ENCODE measurements at regions not wholly inside any gene's neighbourhood (a gene's known extent, or its start where the extent isn't known, plus 50 kb on each side); places are given as distances from the start of the nearest gene placed in this dataset.

DNA sequence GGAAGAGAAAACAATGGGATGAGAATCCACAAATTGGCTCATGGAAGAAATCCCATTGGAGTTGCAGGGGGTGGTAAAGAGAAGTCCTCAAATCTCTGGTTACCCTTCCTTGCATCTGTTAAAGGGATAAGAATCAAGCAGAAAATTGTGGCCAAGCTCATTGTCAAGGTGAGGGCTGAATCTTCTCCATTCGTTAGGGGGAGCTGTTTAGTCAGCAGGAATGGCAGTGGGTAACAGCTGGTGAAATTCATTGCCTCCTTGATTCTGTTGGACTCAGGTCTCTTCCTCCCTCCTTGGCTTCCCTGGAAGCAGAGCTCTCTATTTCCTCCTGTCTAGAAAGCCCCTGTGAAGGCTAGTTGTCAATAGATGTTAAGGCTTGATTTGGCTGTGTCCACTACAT lies 343.1 kb upstream of the SEMA6D start:
- Histone ChIP-seq H2BK5ac (ENCODE audit: low read depth, low read length) (no peak overlapping the region), H2BK12ac (ENCODE audit: low read depth, low read length) (no peak overlapping the region), H3K36me3 (ENCODE audit: control insufficient read depth in 2 of 4, insufficient read depth in 4 of 4, low read length in 3 of 4) (no peaks in the 10 kb centered on the region), H3K9ac (replicated peaks in 1 of 4; ENCODE audit: extremely low read depth in 1 of 4, low read depth in 3 of 4, low read length in 3 of 4) (no peak overlapping the region), H3K79me1 (ENCODE audit: low read depth, low read length) (no peaks in the 10 kb centered on the region), H3K14ac (ENCODE audit: insufficient read length) (no peak overlapping the region), H3K79me2 (ENCODE audit: control insufficient read depth in 1 of 2, insufficient read depth in 2 of 2, low read length in 2 of 2) (no peaks in the 10 kb centered on the region), H3K4ac (replicated peaks; ENCODE audit: insufficient read length, low read depth, low read length) (no peak overlapping the region), H3K4me2 (ENCODE audit: insufficient read depth in 1 of 2, low read depth in 2 of 2, low read length in 2 of 2) (no peak overlapping the region), H2AK5ac (ENCODE audit: low read depth, low read length) (no peak overlapping the region), H4K8ac (ENCODE audit: extremely low read depth, insufficient read depth, low read length) (no peak overlapping the region), H3K9me3 (ENCODE audit: insufficient read depth in 2 of 2, low read depth in 1 of 2, low read length in 1 of 2) (no peaks in the 10 kb centered on the region), H2BK120ac (replicated peaks; ENCODE audit: low read depth, low read length) (no peak overlapping the region), H3K23me2 (ENCODE audit: low read depth, low read length) (no peaks in the 10 kb centered on the region), H4K20me1 (replicated peaks in 1 of 2; ENCODE audit: control insufficient read depth in 1 of 2, insufficient read depth in 2 of 2, low read length in 2 of 2) (no peaks in the 10 kb centered on the region), H2AFZ (ENCODE audit: low read length) (no peak overlapping the region), H3K27me3 (replicated peaks in 1 of 4; ENCODE audit: control insufficient read depth in 3 of 4, extremely low read depth in 1 of 4, insufficient read depth in 3 of 4, low read length in 3 of 4) (no peaks in the 10 kb centered on the region), H3K4me1 (replicated peaks in 1 of 4; ENCODE audit: control insufficient read depth in 3 of 4, insufficient read depth in 4 of 4, low read length in 3 of 4) (no peaks in the 10 kb centered on the region), H4K5ac (ENCODE audit: insufficient read length, low read depth, low read length) (no peak overlapping the region), H2BK20ac (ENCODE audit: low read length) (no peak overlapping the region), H3K18ac (ENCODE audit: extremely low read depth, low read length) (no peak overlapping the region), H4K91ac (replicated peaks; ENCODE audit: insufficient read length, low read length) (no peak overlapping the region), H2BK15ac (ENCODE audit: low read length) (no peak overlapping the region), H3K56ac (replicated peaks; ENCODE audit: insufficient read length, low read depth, low read length) (no peak overlapping the region), H3K27ac (ENCODE audit: low read depth, low read length) (no peak overlapping the region), H3K23ac (ENCODE audit: insufficient read length) (no peak overlapping the region), H3K4me3 (ENCODE audit: extremely low read depth in 1 of 4, insufficient read depth in 2 of 4, low read depth in 3 of 4, low read length in 4 of 4) (no peak overlapping the region)
- peak in 1 of 2 experiments; percentile 15 for DNase-seq (ENCODE audit: low read depth in 1 of 2, low spot score in 2 of 2)
- CTCF ChIA-PET (ENCODE audit: partially characterized antibody): interaction anchor here (0.5 to 4.6 kb wide), 26 partner anchors 9 to 620 kb away, joined by 3 to 23 read pairs (median 4); no protein-coding TSS in a partner anchor
- WGBS, 2 experiments (ENCODE audit: extremely low coverage in 1 of 2, insufficient coverage in 1 of 2, insufficient read length in 1 of 2, insufficient replicate concordance in 2 of 2, low coverage in 1 of 2, low lambda C conversion rate in 2 of 2, missing lambda C conversion rate in 1 of 2): 8% methylated on average over 1 of the region's 1 CpG; no CpG with 5 or more reads in 1 of the 2 experiments
- FAIRE-seq: peak; percentile 98
- TF ChIP-seq NANOG (IDR thresholded peaks at IDR 0.05; ENCODE audit: insufficient read depth, low read depth, low read length, poor library complexity, severe bottlenecking): no peak
- TF ChIP-seq CTCF (IDR thresholded peaks at IDR 0.05; ENCODE audit: control extremely low read depth in 1 of 3, insufficient read depth in 1 of 3, low read depth in 1 of 3, low read length in 3 of 3): peak; percentile 41 to 81 (median 62)
- TF ChIP-seq USF2 (IDR thresholded peaks at IDR 0.05; ENCODE audit: low read length): no peak
- no peak for TF ChIP-seq SUZ12 (IDR thresholded peaks at IDR 0.05; ENCODE audit: low read length)
- peak; percentile 73 to 78 for TF ChIP-seq RAD21 (IDR thresholded peaks at IDR 0.05 in 1 of 2, conservative IDR thresholded peaks at IDR 0.05 in 1 of 2; ENCODE audit: low read depth in 2 of 2, low read length in 2 of 2)
- POLR2A ChIA-PET (ENCODE audit: partially characterized antibody): no interaction called here

Data from H1 (cell line).